HL-60 (cell line): ENCODE measurements at regions not wholly inside any gene's neighbourhood (a gene's known extent, or its start where the extent isn't known, plus 50 kb on each side); places are given as distances from the start of the nearest gene placed in this dataset.
"Not testable (repeated sequence)": the region's sequence is repeated elsewhere in the genome, so short reads cannot be mapped to it uniquely, and the experiment has no call there.

Source experiments
- DNase-seq, 2 experiments: peaks; one replicate each; pipeline ENCODE4 v3.0.0-alpha.2; 2010 to 2020; ENCODE audit warnings: low read depth in 1 of 2, low spot score in 1 of 2
- H3K27ac ChIP-seq: fragments of 250-450 bp; sonication (Bioruptor Pico); replicated peaks from 2 replicates; pipeline ENCODE4 v1.5.1; 2020; ENCODE audit warnings: mild to moderate bottlenecking, moderate library complexity
- H3K27me3 ChIP-seq: fragments of 250-450 bp; sonication (Bioruptor Pico); 2 replicates; pipeline ENCODE4 v1.5.1; 2021; ENCODE audit warnings: mild to moderate bottlenecking, moderate library complexity; ENCODE audit not compliant: insufficient read depth, poor library complexity, severe bottlenecking
- H3K4me3 ChIP-seq: replicated peaks from 2 replicates; pipeline ENCODE4 v1.5.1; 2011; ENCODE audit warnings: mild to moderate bottlenecking, control low read depth, low read length; ENCODE audit not compliant: insufficient read depth
- CTCF ChIP-seq: IDR thresholded peaks from one replicate; pipeline ENCODE4 v1.5.1; 2011; ENCODE audit warnings: low read length, control low read depth, inconsistent platforms; ENCODE audit not compliant: insufficient read depth
- GABPA ChIP-seq: IDR thresholded peaks from 2 replicates; pipeline ENCODE4 v1.6.1; 2012; ENCODE audit warnings: low read depth
- POLR2AphosphoS5 ChIP-seq: IDR thresholded peaks from 2 replicates; pipeline ENCODE4 v1.6.1; 2012; ENCODE audit warnings: low read depth
- REST ChIP-seq: IDR thresholded peaks from 2 replicates; pipeline ENCODE4 v1.6.1; 2012; ENCODE audit warnings: low read depth; ENCODE audit not compliant: insufficient replicate concordance
- SPI1 ChIP-seq: IDR thresholded peaks from 2 replicates; pipeline ENCODE4 v1.6.1; 2012; ENCODE audit warnings: low read depth, mild to moderate bottlenecking, borderline replicate concordance

- Histone ChIP-seq H3K27me3 (no peaks in the 10 kb centered on the region), H3K27ac (no peak overlapping the region), H3K4me3 (no peak overlapping the region)
- no peak for DNase-seq
- TF ChIP-seq POLR2AphosphoS5 (no peak), CTCF (no peak), REST (no peak), SPI1 (no peak), GABPA (no peak)
Measured at GRCh38 chr1:102798718-102799117, 309.6 kb downstream of the COL11A1 start.

- TF ChIP-seq POLR2AphosphoS5 (no peak), GABPA (no peak)
- no peak overlapping the region for H3K27ac ChIP-seq
- H3K4me3 ChIP-seq: no peak overlapping the region
- no peak for DNase-seq
- no peaks in the 10 kb centered on the region for H3K27me3 ChIP-seq
Measured at GRCh38 chr1:102796429-102796828, 311.9 kb downstream of the COL11A1 start.

GRCh38 chr1:102790997-102791396, 317.3 kb downstream of the COL11A1 start:
- TF ChIP-seq CTCF (no peak), REST (no peak), GABPA (no peak), POLR2AphosphoS5 (no peak), SPI1 (no peak)
- Histone ChIP-seq H3K27ac (no peak overlapping the region), H3K4me3 (no peak overlapping the region), H3K27me3 (no peaks in the 10 kb centered on the region)
- no peak for DNase-seq

GRCh38 chr1:102789951-102790350, 318.4 kb downstream of the COL11A1 start:
- DNase-seq, H3K27ac ChIP-seq, H3K4me3 ChIP-seq, H3K27me3 ChIP-seq: not testable (repeated sequence)

- DNase-seq: no peak
- no peak overlapping the region for H3K4me3 ChIP-seq
- no peak for TF ChIP-seq GABPA
- TF ChIP-seq REST: no peak
- TF ChIP-seq SPI1: no peak
- no peak for TF ChIP-seq CTCF
- TF ChIP-seq POLR2AphosphoS5: no peak
- H3K27ac ChIP-seq: no peak overlapping the region
- no peaks in the 10 kb centered on the region for H3K27me3 ChIP-seq
Measured at GRCh38 chr1:102783487-102783886, 324.8 kb downstream of the COL11A1 start.
